GM23338 (cell line): ENCODE measurements at regions not wholly inside any gene's neighbourhood (a gene's known extent, or its start where the extent isn't known, plus 50 kb on each side); places are given as distances from the start of the nearest gene placed in this dataset.

Source experiments
- ATAC-seq: fragments of 200-7000 bp; cut with Tn5 transposase; 3 replicates; pipeline ENCODE4 v1.9.1; 2020
- DNase-seq: peaks from one replicate; pipeline ENCODE4 v3.0.0-alpha.2; 2015; ENCODE audit warnings: low spot score
- H2AFZ ChIP-seq: fragments of 200-600 bp; sonication (generic); 2 replicates; pipeline ENCODE4 v1.8.0; 2016; ENCODE audit warnings: antibody characterized with exemption, mild to moderate bottlenecking, moderate library complexity
- H3F3A ChIP-seq: fragments of 200-600 bp; sonication (generic); replicated peaks from 2 replicates; pipeline ENCODE4 v1.8.0; 2017; ENCODE audit warnings: antibody characterized with exemption, mixed run types, low read depth
- H3K27ac ChIP-seq: fragments of 200-600 bp; sonication (generic); 2 replicates; pipeline ENCODE4 v1.6.1; 2016; ENCODE audit warnings: low read depth
- H3K27me3 ChIP-seq: fragments of 200-600 bp; sonication (generic); 2 replicates; pipeline ENCODE4 v1.8.0; 2016; ENCODE audit warnings: mild to moderate bottlenecking, mixed run types, moderate library complexity; ENCODE audit not compliant: insufficient read depth
- H3K36me3 ChIP-seq: fragments of 200-600 bp; sonication (generic); 2 replicates; pipeline ENCODE4 v1.8.0; 2016; ENCODE audit warnings: mild to moderate bottlenecking; ENCODE audit not compliant: insufficient read depth
- H3K4me1 ChIP-seq: fragments of 200-600 bp; sonication (generic); 2 replicates; pipeline ENCODE4 v1.8.0; 2016; ENCODE audit warnings: mild to moderate bottlenecking, moderate library complexity; ENCODE audit not compliant: insufficient read depth
- H3K4me2 ChIP-seq: fragments of 200-600 bp; sonication (generic); 2 replicates; pipeline ENCODE4 v1.7.1; 2017; ENCODE audit warnings: mixed run types
- H3K4me3 ChIP-seq: fragments of 200-600 bp; sonication (generic); 2 replicates; pipeline ENCODE4 v1.6.1; 2016; ENCODE audit warnings: mixed run types
- H3K79me2 ChIP-seq: fragments of 200-600 bp; sonication (generic); replicated peaks from 2 replicates; pipeline ENCODE4 v1.8.0; 2017; ENCODE audit warnings: mild to moderate bottlenecking; ENCODE audit not compliant: insufficient read depth
- H3K9me2 ChIP-seq: fragments of 200-600 bp; sonication (generic); 2 replicates; pipeline ENCODE4 v1.8.0; 2017; ENCODE audit not compliant: insufficient read depth
- H4K20me1 ChIP-seq: fragments of 200-600 bp; sonication (generic); replicated peaks from 2 replicates; pipeline ENCODE4 v1.8.0; 2017; ENCODE audit warnings: mild to moderate bottlenecking; ENCODE audit not compliant: insufficient read depth
- H3K27ac Mint-ChIP-seq: 2 replicates; pipeline ENCODE4 v1.8.0; 2020; ENCODE audit warnings: inconsistent platforms, mild to moderate bottlenecking, moderate library complexity, mixed read lengths
- H3K27me3 Mint-ChIP-seq: 3 replicates; pipeline ENCODE4 v1.8.0; 2022; ENCODE audit warnings: low read depth, mild to moderate bottlenecking, moderate library complexity, mixed read lengths, inconsistent platforms; ENCODE audit not compliant: insufficient read depth, poor library complexity
- H3K36me3 Mint-ChIP-seq: 3 replicates; pipeline ENCODE4 v1.8.0; 2021; ENCODE audit warnings: low read depth, mild to moderate bottlenecking, inconsistent platforms, moderate library complexity, mixed read lengths
- H3K4me1 Mint-ChIP-seq: 3 replicates; pipeline ENCODE4 v1.8.0; 2020; ENCODE audit warnings: mild to moderate bottlenecking, inconsistent platforms, mixed read lengths
- H3K4me3 Mint-ChIP-seq: 3 replicates; pipeline ENCODE4 v1.8.0; 2021; ENCODE audit warnings: moderate library complexity, mild to moderate bottlenecking, inconsistent platforms, mixed read lengths
- H3K9me3 Mint-ChIP-seq: 3 replicates; pipeline ENCODE4 v1.8.0; 2020; ENCODE audit warnings: moderate library complexity, mild to moderate bottlenecking, inconsistent platforms, mixed read lengths
- CREB1 ChIP-seq: fragments of 250-450 bp; sonication (Bioruptor Pico); IDR thresholded peaks from 2 replicates; pipeline ENCODE4 v1.5.0; 2020; ENCODE audit warnings: low read depth, mild to moderate bottlenecking, moderate library complexity
- CTCF ChIP-seq, 2 experiments: fragments of 200-600 bp in 1 of 2; sonication (generic) in 1 of 2; conservative IDR thresholded peaks; 2 replicates each; pipeline versions ENCODE4 v1.5.1 to v1.6.1; 2016 to 2017; ENCODE audit warnings: antibody characterized with exemption in 2 of 2, low read depth in 2 of 2, mild to moderate bottlenecking in 2 of 2, moderate library complexity in 1 of 2
- EZH2 ChIP-seq: fragments of 200-600 bp; sonication (generic); IDR thresholded peaks from one replicate; pipeline ENCODE4 v1.8.0; 2017; ENCODE audit warnings: antibody characterized with exemption, mild to moderate bottlenecking, low read depth; ENCODE audit not compliant: unreplicated experiment
- STAT1 ChIP-seq: IDR thresholded peaks from one replicate; pipeline ENCODE4 v1.6.1; 2016; ENCODE audit warnings: antibody characterized with exemption; ENCODE audit not compliant: unreplicated experiment
- ZNF462 ChIP-seq: fragments of 250-450 bp; sonication (Bioruptor Pico); IDR thresholded peaks from 2 replicates; pipeline ENCODE4 v1.5.0; 2020; ENCODE audit warnings: mild to moderate bottlenecking, moderate library complexity

- TF ChIP-seq ZNF462 (CRISPR knock-in tag), result no peak
- TF ChIP-seq CREB1 (CRISPR knock-in tag), result no peak
- TF ChIP-seq STAT1, result no peak
- no peak for TF ChIP-seq EZH2
Measured at GRCh38 chr12:42853370-42854140, 264.0 kb upstream of the PRICKLE1 start (continued).

- Mint-ChIP-seq H3K4me3 (no peak overlapping the region), H3K9me3 (peaks cover 3% of the 10 kb centered on the region; the same call in 1 of the 3 replicates), H3K36me3 (no peaks in the 10 kb centered on the region), H3K4me1 (no peaks in the 10 kb centered on the region), H3K27me3 (no peaks in the 10 kb centered on the region), H3K27ac (0 out of 2 replicates have a peak overlapping the region, but pooled peaks have one; percentile 69)
- no peak overlapping the region for H3K27ac ChIP-seq
- H3K4me1 ChIP-seq, result no peaks in the 10 kb centered on the region
- 0 out of 2 replicates have a peak, but pooled peaks cover 3% of the 10 kb centered on the region for H3K9me2 ChIP-seq
- no peak overlapping the region for H3K4me3 ChIP-seq
- DNase-seq (no peak), ATAC-seq (no peak)
- no peaks in the 10 kb centered on the region for H3K27me3 ChIP-seq
- H3K36me3 ChIP-seq, result no peaks in the 10 kb centered on the region
- no peak overlapping the region for H3K4me2 ChIP-seq
- no peaks in the 10 kb centered on the region for H3F3A ChIP-seq
- peak overlapping the region; percentile 56; the same call in 1 of the 2 replicates for H2AFZ ChIP-seq
- no peaks in the 10 kb centered on the region for H3K79me2 ChIP-seq
- no peaks in the 10 kb centered on the region for H4K20me1 ChIP-seq
- TF ChIP-seq CTCF (conservative IDR thresholded peaks at IDR 0.05; ENCODE audit: low read depth in 2 of 2), result no peak
- no peak for TF ChIP-seq ZNF462 (CRISPR knock-in tag)
Measured at GRCh38 chr12:42846782-42847181, 257.2 kb upstream of the PRICKLE1 start.
